ENCODE measurements at regions not wholly inside any gene's neighbourhood (a gene's known extent, or its start where the extent isn't known, plus 50 kb on each side); places are given as distances from the start of the nearest gene placed in this dataset.
A peak's percentile ranks its signal among the peaks of the same experiment; 100 is the strongest.

- DNase-seq, result no peak
These were observed 162.0 kb upstream of the SOX11 start for GRCh38 chr2:5530011-5530696.

GRCh38 chr2:5535301-5535700, 156.9 kb upstream of the SOX11 start:
- no peak for DNase-seq

- no peak for DNase-seq
These were observed 154.9 kb upstream of the SOX11 start for GRCh38 chr2:5537180-5537688.

GRCh38 chr2:5538313-5538712, 153.9 kb upstream of the SOX11 start:
- no peak for DNase-seq

GRCh38 chr2:5538772-5539171, 153.4 kb upstream of the SOX11 start:
- DNase-seq, result no peak

GRCh38 chr2:5539282-5540165, 152.7 kb upstream of the SOX11 start:
- peak; percentile 32 for DNase-seq

- DNase-seq, result no peak
These were observed 151.3 kb upstream of the SOX11 start for GRCh38 chr2:5540856-5541255.

- DNase-seq, result no peak
These were observed 147.9 kb upstream of the SOX11 start for GRCh38 chr2:5544205-5544786.

- no peak for DNase-seq
These were observed 146.0 kb upstream of the SOX11 start for GRCh38 chr2:5546181-5546580.

- peak; percentile 8 for DNase-seq
These were observed 143.0 kb upstream of the SOX11 start for GRCh38 chr2:5548991-5549715.

GRCh38 chr2:5549771-5550170, 142.4 kb upstream of the SOX11 start:
- DNase-seq, result no peak

- DNase-seq, result no peak
These were observed 136.5 kb upstream of the SOX11 start for GRCh38 chr2:5555636-5556035.

- DNase-seq, result no peak
These were observed 131.2 kb upstream of the SOX11 start for GRCh38 chr2:5561006-5561405.

- no peak for DNase-seq
These were observed 129.8 kb upstream of the SOX11 start for GRCh38 chr2:5562426-5562825.

GRCh38 chr2:5562865-5563264, 129.3 kb upstream of the SOX11 start:
- DNase-seq, result no peak

GRCh38 chr2:5563411-5563810, 128.8 kb upstream of the SOX11 start:
- no peak for DNase-seq

GRCh38 chr2:5569256-5569655, 122.9 kb upstream of the SOX11 start:
- no peak for DNase-seq

GRCh38 chr2:5576015-5576414, 116.2 kb upstream of the SOX11 start:
- no peak for DNase-seq

- no peak for DNase-seq
These were observed 104.4 kb upstream of the SOX11 start for GRCh38 chr2:5587766-5588165.

GRCh38 chr2:5588601-5589000, 103.6 kb upstream of the SOX11 start:
- DNase-seq, result no peak

GRCh38 chr2:5589183-5589582, 103.0 kb upstream of the SOX11 start:
- DNase-seq, result no peak

- no peak for DNase-seq
These were observed 101.3 kb upstream of the SOX11 start for GRCh38 chr2:5590886-5591285.

GRCh38 chr2:5592916-5593315, 99.3 kb upstream of the SOX11 start:
- no peak for DNase-seq
